ENCODE measurements at regions not wholly inside any gene's neighbourhood (a gene's known extent, or its start where the extent isn't known, plus 50 kb on each side); places are given as distances from the start of the nearest gene placed in this dataset.
"Not testable (repeated sequence)": the region's sequence is repeated elsewhere in the genome, so short reads cannot be mapped to it uniquely, and the experiment has no call there.

DNA sequence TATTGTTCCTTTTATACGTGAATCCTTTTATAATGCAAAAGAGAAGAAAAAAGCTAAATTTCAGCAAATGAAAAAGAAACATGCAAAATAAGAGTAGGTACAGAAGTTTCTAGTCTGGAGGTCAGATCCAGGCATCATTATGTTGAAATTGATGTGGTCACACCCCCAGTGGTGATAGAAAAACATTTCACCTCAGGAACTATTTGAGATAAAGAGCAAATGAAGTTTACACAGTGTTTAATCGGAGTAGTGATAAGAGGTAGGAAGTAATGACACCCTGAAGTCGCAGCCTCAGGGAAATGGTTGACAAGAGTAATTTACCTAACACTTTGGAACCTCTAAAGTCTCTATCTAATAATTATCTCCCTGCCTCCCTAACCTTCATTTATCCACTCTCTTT, 536.0 kb upstream of the STEAP1 start:
- DNase-seq = no peak

DNA sequence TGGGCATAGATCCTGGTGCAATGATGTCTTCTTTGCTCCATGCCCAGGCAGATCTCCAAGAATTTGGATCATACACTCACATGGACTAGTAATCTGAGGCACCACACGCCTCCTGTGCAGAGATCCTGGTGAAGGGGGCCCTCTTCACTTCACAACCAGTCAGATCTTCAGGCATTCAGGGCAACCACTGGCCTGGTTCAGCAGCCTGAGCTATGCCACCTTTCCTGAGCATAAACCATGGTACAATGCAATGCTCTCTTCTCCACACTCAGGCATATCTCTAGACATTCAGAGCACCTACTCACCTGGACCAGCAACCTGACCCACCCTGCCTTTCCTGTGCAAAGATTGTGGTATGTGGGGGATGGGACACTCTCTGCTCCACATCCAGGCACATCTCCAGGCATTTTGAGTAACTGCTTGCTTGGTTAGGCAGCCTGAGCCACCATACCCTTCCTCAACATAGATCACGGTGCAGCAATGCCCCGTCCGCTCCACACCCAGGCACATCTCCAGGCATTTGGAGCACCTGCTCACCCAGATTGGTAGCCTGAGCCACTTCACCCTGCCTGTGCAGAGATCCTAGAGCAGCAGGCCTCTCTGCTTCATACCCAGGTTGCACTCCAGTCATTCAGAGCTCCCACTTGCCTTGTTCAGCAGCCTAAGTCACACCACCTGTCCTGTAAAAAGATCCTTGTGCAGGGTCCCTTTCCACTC, 532.2 kb upstream of the STEAP1 start:
- no peak for DNase-seq

DNA sequence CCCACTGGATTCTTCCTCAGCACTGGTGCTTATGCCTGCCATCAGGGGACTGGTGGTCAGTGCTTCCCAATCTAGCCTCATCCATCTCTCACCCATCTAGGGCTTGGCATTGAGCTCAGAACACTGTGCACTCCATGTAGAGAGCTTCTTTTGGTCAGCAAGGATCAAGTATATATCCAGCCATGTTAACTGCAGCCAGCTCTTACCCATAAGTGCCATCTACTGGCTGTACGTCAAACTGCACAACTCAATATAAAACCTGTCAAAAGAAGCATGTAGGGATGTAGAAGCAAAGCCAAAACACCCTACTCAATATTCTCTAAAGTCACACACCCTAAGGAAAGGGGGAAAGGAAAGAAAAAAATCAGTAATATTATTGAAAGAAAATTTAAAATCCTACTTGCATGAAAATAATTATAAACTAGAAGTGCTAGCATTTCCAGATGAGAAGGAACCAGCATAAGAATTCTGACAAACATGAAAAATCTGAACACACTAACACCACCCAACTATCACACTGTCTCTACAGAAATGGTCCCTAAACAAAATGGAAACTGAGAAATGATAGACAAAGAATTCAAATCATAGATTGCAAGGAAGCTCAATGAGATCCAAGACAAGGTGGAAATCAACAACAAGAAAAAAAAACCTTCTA, 531.1 kb upstream of the STEAP1 start:
- DNase-seq = peak in 10 of 51 donors; percentile 0 to 26 (median 10)

DNA sequence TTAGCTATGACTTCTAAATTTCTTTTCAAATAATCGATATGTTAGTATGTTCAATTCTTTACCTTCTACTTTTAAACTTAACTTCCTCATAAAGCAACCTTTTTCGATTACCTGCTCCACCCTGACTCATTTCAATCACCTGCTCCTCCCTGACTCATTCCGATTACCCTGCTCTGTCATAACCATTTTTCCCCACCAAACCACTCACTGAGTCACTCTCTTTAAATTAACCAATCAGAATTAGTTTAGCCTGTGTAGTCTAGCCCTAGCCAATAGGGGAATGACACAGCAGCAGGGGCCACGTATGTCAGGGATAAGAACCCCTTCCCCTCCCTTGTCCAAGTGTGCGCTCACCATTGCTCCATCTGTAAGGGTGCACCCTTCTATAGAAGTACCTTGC, 530.1 kb upstream of the STEAP1 start:
- not testable (repeated sequence) for DNase-seq

- no peak for DNase-seq
Observed at GRCh38 chr7:89648509-89648908, 505.8 kb upstream of the STEAP1 start.

DNA sequence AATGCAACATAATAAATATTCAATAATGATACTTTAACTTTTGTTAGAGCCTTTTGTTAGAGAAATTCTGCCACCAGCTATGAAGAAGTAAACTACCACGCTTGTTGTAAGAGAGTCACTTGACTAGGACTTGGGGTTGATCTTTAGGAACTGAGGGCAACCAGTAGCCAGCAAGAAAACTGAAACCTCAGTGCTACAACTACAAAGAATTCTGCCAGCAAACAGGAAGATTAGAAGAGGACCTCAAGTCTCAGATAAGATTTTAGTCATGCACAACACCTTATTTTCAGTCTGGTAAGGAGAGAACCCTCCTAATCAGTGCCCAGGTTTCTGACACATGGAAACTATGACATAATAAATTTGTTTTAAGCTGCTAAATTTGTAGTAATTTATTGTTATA, 498.3 kb upstream of the STEAP1 start:
- no peak for DNase-seq

- DNase-seq = no peak
Observed at GRCh38 chr7:89661876-89662275, 492.4 kb upstream of the STEAP1 start.

- no peak for DNase-seq
Observed at GRCh38 chr7:89666136-89666835, 488.0 kb upstream of the STEAP1 start.

GRCh38 chr7:89680161-89680560, 474.1 kb upstream of the STEAP1 start:
- DNase-seq = no peak

GRCh38 chr7:89681448-89681847, 472.8 kb upstream of the STEAP1 start:
- DNase-seq = no peak

GRCh38 chr7:89685287-89685686, 469.0 kb upstream of the STEAP1 start:
- DNase-seq = no peak

- DNase-seq = no peak
Observed at GRCh38 chr7:89687211-89687610, 467.1 kb upstream of the STEAP1 start.

GRCh38 chr7:89695241-89695640, 459.0 kb upstream of the STEAP1 start:
- no peak for DNase-seq

DNA sequence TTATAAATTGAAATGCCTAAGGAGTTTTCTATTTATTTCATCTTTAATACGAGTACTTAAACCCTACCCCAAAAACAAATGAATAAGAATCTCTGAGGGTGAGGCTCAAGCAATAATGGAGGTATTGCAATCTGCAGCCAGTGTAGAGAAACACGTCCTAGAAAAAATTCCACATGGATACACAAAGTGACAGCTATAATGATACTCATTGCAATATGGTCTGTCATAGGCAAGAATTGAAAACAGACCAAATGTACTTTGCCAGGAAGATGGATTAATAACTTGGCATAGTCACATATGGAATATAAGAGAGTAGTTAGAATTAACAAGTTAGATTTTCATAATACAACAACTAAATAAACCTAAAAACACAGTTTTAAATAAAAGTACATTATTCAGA, 440.1 kb upstream of the STEAP1 start:
- no peak for DNase-seq

DNA sequence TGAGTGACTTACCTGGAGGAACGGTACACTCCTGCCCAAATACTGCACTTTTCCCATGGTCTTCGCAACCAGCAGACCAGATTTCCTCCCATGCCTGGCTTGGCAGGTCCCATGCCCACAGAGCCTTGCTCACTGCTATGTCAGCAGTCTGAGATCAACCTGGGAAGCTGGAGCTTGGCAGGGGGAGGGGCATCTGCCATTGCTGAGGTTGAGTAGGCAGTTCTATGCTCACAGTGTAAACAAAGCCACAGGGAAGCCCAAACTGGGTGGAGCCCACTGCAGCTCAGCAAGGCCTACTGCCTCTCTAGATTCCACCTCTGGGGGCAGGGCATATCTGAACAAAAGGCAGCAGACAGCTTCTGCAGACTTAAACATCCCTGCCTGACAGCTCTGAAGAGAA, 435.3 kb upstream of the STEAP1 start:
- not testable (repeated sequence) for DNase-seq

- DNase-seq = no peak
Observed at GRCh38 chr7:89728481-89728880, 425.8 kb upstream of the STEAP1 start.

- DNase-seq = no peak
Observed at GRCh38 chr7:89731751-89732445, 422.4 kb upstream of the STEAP1 start.

DNA sequence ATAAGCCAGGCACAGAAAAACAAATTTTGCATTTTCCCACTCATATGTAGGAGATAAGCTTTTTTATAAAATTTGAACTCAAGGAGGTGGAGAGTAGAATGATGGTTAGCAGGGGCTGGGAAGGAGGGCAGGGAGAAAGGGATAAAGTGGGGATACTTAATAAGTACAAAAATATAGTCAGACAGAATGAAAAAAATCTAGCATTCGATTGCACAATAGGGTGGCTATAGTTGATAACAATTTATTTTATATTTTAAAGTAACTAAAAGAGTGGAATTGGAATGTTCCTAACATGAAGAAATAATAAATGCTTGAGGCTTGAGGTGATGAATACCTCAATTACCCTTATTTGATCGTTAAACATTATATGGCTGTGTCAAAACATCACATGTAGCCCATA, 415.7 kb upstream of the STEAP1 start:
- no peak for DNase-seq

DNA sequence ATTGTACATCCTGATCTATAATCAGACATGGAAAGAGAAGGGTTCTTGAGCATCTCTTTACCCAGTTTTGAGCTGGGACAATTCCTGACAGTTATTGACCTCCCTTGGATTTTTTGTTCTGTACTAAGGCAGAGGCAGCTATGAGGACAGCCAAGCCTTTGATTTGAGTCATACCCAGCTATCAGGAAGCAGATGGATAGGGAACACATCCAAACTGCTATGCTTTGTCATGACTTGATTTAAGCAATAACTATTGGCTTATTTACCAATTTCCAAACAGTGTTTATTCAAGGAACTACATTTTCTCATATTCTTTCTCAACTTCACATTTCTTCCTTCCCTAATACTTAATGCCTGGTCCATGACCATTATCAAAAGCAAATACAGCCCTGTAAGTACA, 396.4 kb upstream of the STEAP1 start:
- no peak for DNase-seq

DNA sequence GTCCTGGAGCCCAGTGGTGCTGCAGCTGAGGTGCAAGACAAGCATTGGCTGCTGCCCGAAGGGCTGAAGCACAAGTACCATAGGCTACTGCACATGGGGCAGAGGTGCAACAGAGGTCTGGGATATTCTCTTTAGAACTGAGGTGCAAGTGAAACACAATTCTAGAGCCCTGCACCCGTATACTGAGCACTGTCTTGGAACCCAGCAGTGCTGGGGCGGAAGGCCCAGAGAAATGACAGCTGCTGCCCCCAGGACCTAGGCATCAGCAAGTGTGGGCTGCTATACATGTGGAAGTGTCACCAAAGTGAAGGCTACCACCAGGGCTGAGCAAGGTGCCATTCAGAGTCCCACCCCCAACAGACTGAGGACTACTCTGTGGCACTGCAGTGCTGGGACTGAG, 393.6 kb upstream of the STEAP1 start:
- DNase-seq = no peak

GRCh38 chr7:89761173-89761572, 393.1 kb upstream of the STEAP1 start:
- peak in 1 of 51 donors; percentile 1 for DNase-seq

DNA sequence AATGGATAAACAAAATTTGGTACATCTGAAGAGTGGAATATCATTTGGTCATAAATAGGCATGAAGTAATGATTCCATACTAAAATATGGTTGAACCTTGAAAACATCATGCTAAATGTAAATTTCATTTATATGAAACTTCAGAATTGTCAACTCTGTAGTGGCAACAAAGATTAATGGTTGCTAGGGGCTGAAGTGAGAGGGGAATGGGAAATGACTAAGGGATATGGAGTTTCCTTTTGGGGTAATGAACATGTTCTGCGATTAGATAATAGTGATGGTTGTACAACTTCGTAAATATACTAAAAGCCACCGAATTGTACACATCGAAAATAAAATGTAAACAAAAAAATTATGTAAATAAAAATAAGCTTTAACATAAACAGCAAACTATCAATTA, 384.1 kb upstream of the STEAP1 start:
- no peak for DNase-seq
